ENCODE measurements at regions not wholly inside any gene's neighbourhood (a gene's known extent, or its start where the extent isn't known, plus 50 kb on each side); places are given as distances from the start of the nearest gene placed in this dataset.
A peak's percentile ranks its signal among the peaks of the same experiment; 100 is the strongest.

GRCh38 chr14:104510794-104511611 lies 68.6 kb upstream of the C14orf180 start:
- TF ChIP-seq, protein P1, sequence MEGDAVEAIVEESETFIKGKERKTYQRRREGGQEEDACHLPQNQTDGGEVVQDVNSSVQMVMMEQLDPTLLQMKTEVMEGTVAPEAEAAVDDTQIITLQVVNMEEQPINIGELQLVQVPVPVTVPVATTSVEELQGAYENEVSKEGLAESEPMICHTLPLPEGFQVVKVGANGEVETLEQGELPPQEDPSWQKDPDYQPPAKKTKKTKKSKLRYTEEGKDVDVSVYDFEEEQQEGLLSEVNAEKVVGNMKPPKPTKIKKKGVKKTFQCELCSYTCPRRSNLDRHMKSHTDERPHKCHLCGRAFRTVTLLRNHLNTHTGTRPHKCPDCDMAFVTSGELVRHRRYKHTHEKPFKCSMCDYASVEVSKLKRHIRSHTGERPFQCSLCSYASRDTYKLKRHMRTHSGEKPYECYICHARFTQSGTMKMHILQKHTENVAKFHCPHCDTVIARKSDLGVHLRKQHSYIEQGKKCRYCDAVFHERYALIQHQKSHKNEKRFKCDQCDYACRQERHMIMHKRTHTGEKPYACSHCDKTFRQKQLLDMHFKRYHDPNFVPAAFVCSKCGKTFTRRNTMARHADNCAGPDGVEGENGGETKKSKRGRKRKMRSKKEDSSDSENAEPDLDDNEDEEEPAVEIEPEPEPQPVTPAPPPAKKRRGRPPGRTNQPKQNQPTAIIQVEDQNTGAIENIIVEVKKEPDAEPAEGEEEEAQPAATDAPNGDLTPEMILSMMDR (optimal IDR thresholded peaks at IDR 0.05 in 1 of 3, IDR thresholded peaks at IDR 0.05 in 1 of 3, conservative IDR thresholded peaks at IDR 0.05 in 1 of 3; ENCODE audit: extremely low read depth in 1 of 3, insufficient read depth in 2 of 3, low read length in 3 of 3), result no peak
- TF ChIP-seq EZH2 (IDR thresholded peaks at IDR 0.05; ENCODE audit: low read length), result peak; percentile 24
